Liver (tissue), 7 donors: ENCODE measurements at regions not wholly inside any gene's neighbourhood (a gene's known extent, or its start where the extent isn't known, plus 50 kb on each side); places are given as distances from the start of the nearest gene placed in this dataset.

Source experiments
- DNase-seq: peaks from one replicate; pipeline ENCODE4 v3.0.0-alpha.2; 2017; ENCODE audit warnings: low spot score
- H3K27ac ChIP-seq, 2 donors: one replicate each; pipeline ENCODE4 v1.7.0; 2013; ENCODE audit warnings: inconsistent platforms in 2 of 2, low read length in 2 of 2, control low read depth in 1 of 2, low read depth in 1 of 2, mild to moderate bottlenecking in 1 of 2
- H3K27me3 ChIP-seq, 4 donors: one replicate each; pipeline versions ENCODE4 v1.6.1 to v1.7.0; 2013; ENCODE audit warnings: low read length in 3 of 4, inconsistent platforms in 1 of 4, mild to moderate bottlenecking in 1 of 4, moderate library complexity in 1 of 4; ENCODE audit not compliant: control insufficient read depth in 4 of 4, insufficient read depth in 4 of 4
- H3K36me3 ChIP-seq, 4 donors: one replicate each; pipeline versions ENCODE4 v1.6.1 to v1.7.0; 2013; ENCODE audit warnings: low read length in 3 of 4, mild to moderate bottlenecking in 3 of 4, low read depth in 1 of 4, moderate library complexity in 1 of 4; ENCODE audit not compliant: control insufficient read depth in 4 of 4, insufficient read depth in 3 of 4
- H3K4me1 ChIP-seq, 4 donors: one replicate each; pipeline versions ENCODE4 v1.6.1 to v1.7.0; 2013; ENCODE audit warnings: low read length in 3 of 4, mild to moderate bottlenecking in 3 of 4, moderate library complexity in 1 of 4; ENCODE audit not compliant: control insufficient read depth in 4 of 4, insufficient read depth in 4 of 4
- H3K4me3 ChIP-seq, 3 donors: one replicate each; pipeline versions ENCODE4 v1.6.1 to v1.7.0; 2013; ENCODE audit warnings: low read length in 3 of 3, control low read depth in 1 of 3, low read depth in 1 of 3, mild to moderate bottlenecking in 1 of 3
- H3K9ac ChIP-seq, 2 donors: one replicate each; pipeline ENCODE4 v1.7.0; 2013; ENCODE audit warnings: low read length in 2 of 2, mild to moderate bottlenecking in 2 of 2, moderate library complexity in 2 of 2, control low read depth in 1 of 2, low read depth in 1 of 2
- H3K9me3 ChIP-seq, 4 donors: one replicate each; pipeline versions ENCODE4 v1.6.1 to v1.7.0; 2013; ENCODE audit warnings: low read length in 3 of 4; ENCODE audit not compliant: control insufficient read depth in 4 of 4
- ATF3 ChIP-seq: IDR thresholded peaks from 2 replicates; pipeline ENCODE4 v1.6.1; 2016; ENCODE audit warnings: antibody characterized with exemption
- CTCF ChIP-seq: fragments of 150-350 bp; IDR thresholded peaks from 2 replicates; pipeline ENCODE4 v1.5.1; 2017; ENCODE audit warnings: improper control_type of control experiment, low read depth, low read length; ENCODE audit not compliant: missing input control
- EGR1 ChIP-seq, 2 donors: IDR thresholded peaks; 2 replicates each; pipeline ENCODE4 v1.6.1; 2016 to 2018; ENCODE audit warnings: antibody characterized with exemption in 2 of 2, low read depth in 2 of 2
- FOXA1 ChIP-seq: IDR thresholded peaks from 2 replicates; pipeline ENCODE4 v1.6.1; 2016; ENCODE audit warnings: antibody characterized with exemption
- FOXA2 ChIP-seq: IDR thresholded peaks from 2 replicates; pipeline ENCODE4 v1.6.1; 2016; ENCODE audit warnings: antibody characterized with exemption
- GABPA ChIP-seq, 2 donors: IDR thresholded peaks in 1 of 2; conservative IDR thresholded peaks in 1 of 2; 2 replicates each; pipeline ENCODE4 v1.6.1; 2016; ENCODE audit warnings: antibody characterized with exemption in 2 of 2, mild to moderate bottlenecking in 1 of 2, moderate library complexity in 1 of 2
- HNF4A ChIP-seq, 2 donors: conservative IDR thresholded peaks; 2 replicates each; pipeline ENCODE4 v1.6.1; 2016; ENCODE audit warnings: antibody characterized with exemption in 2 of 2, mild to moderate bottlenecking in 2 of 2
- HNF4G ChIP-seq: IDR thresholded peaks from 2 replicates; pipeline ENCODE4 v1.6.1; 2016; ENCODE audit warnings: antibody characterized with exemption
- MAX ChIP-seq: IDR thresholded peaks from 2 replicates; pipeline ENCODE4 v1.6.1; 2016; ENCODE audit warnings: antibody characterized with exemption
- NR2F2 ChIP-seq: IDR thresholded peaks from 2 replicates; pipeline ENCODE4 v1.6.1; 2016; ENCODE audit warnings: antibody characterized with exemption
- RAD21 ChIP-seq, 2 donors: IDR thresholded peaks; 2 replicates each; pipeline ENCODE4 v1.6.1; 2016; ENCODE audit warnings: antibody characterized with exemption in 2 of 2, mild to moderate bottlenecking in 2 of 2
- REST ChIP-seq: IDR thresholded peaks from 2 replicates; pipeline ENCODE4 v1.6.1; 2016; ENCODE audit warnings: antibody characterized with exemption, mild to moderate bottlenecking
- RXRA ChIP-seq, 2 donors: IDR thresholded peaks; 2 replicates each; pipeline ENCODE4 v1.6.1; 2017 to 2018; ENCODE audit warnings: antibody characterized with exemption in 2 of 2, mild to moderate bottlenecking in 1 of 2
- SP1 ChIP-seq: IDR thresholded peaks from 2 replicates; pipeline ENCODE4 v1.6.1; 2018; ENCODE audit warnings: antibody characterized with exemption, mild to moderate bottlenecking
- TAF1 ChIP-seq: conservative IDR thresholded peaks from 2 replicates; pipeline ENCODE4 v1.6.1; 2016; ENCODE audit warnings: antibody characterized with exemption, mild to moderate bottlenecking
- YY1 ChIP-seq: IDR thresholded peaks from 2 replicates; pipeline ENCODE4 v1.6.1; 2016; ENCODE audit warnings: antibody characterized with exemption, mild to moderate bottlenecking
- ZBTB33 ChIP-seq: IDR thresholded peaks from 2 replicates; pipeline ENCODE4 v1.6.1; 2016; ENCODE audit warnings: antibody characterized with exemption
- donor health status: healthy.
- donor health status: healthy.
- donor health status: healthy.
- donor health status: healthy.

- Histone ChIP-seq H3K4me3 (no peak overlapping the region), H3K9ac (no peak overlapping the region), H3K27ac (no peak overlapping the region), H3K27me3 (no peaks in the 10 kb centered on the region), H3K36me3 (no peaks in the 10 kb centered on the region), H3K9me3 (no peaks in the 10 kb centered on the region), H3K4me1 (no peaks in the 10 kb centered on the region)
- TF ChIP-seq ATF3 (no peak), TAF1 (no peak), GABPA (IDR thresholded peaks at IDR 0.05 in 1 of 2, conservative IDR thresholded peaks at IDR 0.05 in 1 of 2) (no peak), EGR1 (IDR thresholded peaks at IDR 0.05; ENCODE audit: low read depth in 2 of 2) (no peak), SP1 (no peak), HNF4G (no peak), NR2F2 (no peak), HNF4A (conservative IDR thresholded peaks at IDR 0.05) (no peak), CTCF (no peak), MAX (no peak), RXRA (IDR thresholded peaks at IDR 0.05) (no peak), YY1 (no peak), FOXA1 (no peak), FOXA2 (no peak), ZBTB33 (no peak), RAD21 (IDR thresholded peaks at IDR 0.05) (no peak), REST (no peak)
- no peak for DNase-seq
Measured at GRCh38 chr7:125876431-125876830, 946.8 kb upstream of the POT1 start.

- H3K27ac ChIP-seq = no peak overlapping the region
- no peak overlapping the region for H3K4me3 ChIP-seq
- TF ChIP-seq YY1 (no peak), GABPA (IDR thresholded peaks at IDR 0.05 in 1 of 2, conservative IDR thresholded peaks at IDR 0.05 in 1 of 2) (no peak), EGR1 (IDR thresholded peaks at IDR 0.05; ENCODE audit: low read depth in 2 of 2) (no peak), HNF4A (conservative IDR thresholded peaks at IDR 0.05) (no peak), REST (no peak), RXRA (IDR thresholded peaks at IDR 0.05) (no peak)
Measured at GRCh38 chr7:125871431-125871830, 941.8 kb upstream of the POT1 start.

More at GRCh38 chr7:125871431-125871830, 941.8 kb upstream of the POT1 start:
- Histone ChIP-seq H3K36me3 (no peaks in the 10 kb centered on the region), H3K4me1 (no peaks in the 10 kb centered on the region), H3K27me3 (no peaks in the 10 kb centered on the region), H3K9ac (no peak overlapping the region), H3K9me3 (no peaks in the 10 kb centered on the region)
- no peak for DNase-seq
